Astrocyte (in vitro differentiated cells and primary cell): ENCODE measurements at regions not wholly inside any gene's neighbourhood (a gene's known extent, or its start where the extent isn't known, plus 50 kb on each side); places are given as distances from the start of the nearest gene placed in this dataset.

Experiments used
- DNase-seq: peaks from one replicate; pipeline ENCODE4 v3.0.0-alpha.2; 2010; ENCODE audit warnings: low read depth
- FAIRE-seq: peaks from 2 replicates; lab custom pipeline; 2011; peaks lifted over from hg19 to GRCh38; lab: Jason Lieb, UNC
- H2AFZ ChIP-seq: 2 replicates; pipeline ENCODE4 v1.6.0; 2012; ENCODE audit warnings: low read depth, low read length, inconsistent platforms
- H3K27ac ChIP-seq: 2 replicates; pipeline ENCODE4 v1.5.1; 2011; ENCODE audit warnings: low read depth, low read length, inconsistent platforms
- H3K27me3 ChIP-seq: 2 replicates; pipeline ENCODE4 v1.6.0; 2011; ENCODE audit warnings: low read length, inconsistent platforms; ENCODE audit not compliant: insufficient read depth
- H3K36me3 ChIP-seq: 2 replicates; pipeline ENCODE4 v1.5.1; 2011; ENCODE audit warnings: low read length, inconsistent platforms; ENCODE audit not compliant: insufficient read depth
- H3K4me1 ChIP-seq: 2 replicates; pipeline ENCODE4 v1.5.1; 2011; ENCODE audit warnings: low read length, inconsistent platforms; ENCODE audit not compliant: insufficient read depth
- H3K4me2 ChIP-seq: 2 replicates; pipeline ENCODE4 v1.6.0; 2012; ENCODE audit warnings: low read length, inconsistent platforms
- H3K4me3 ChIP-seq: 2 replicates; pipeline ENCODE4 v1.5.1; 2011; ENCODE audit warnings: low read depth, mild to moderate bottlenecking, low read length, inconsistent platforms; ENCODE audit not compliant: insufficient read depth
- H3K79me2 ChIP-seq: 2 replicates; pipeline ENCODE4 v1.6.0; 2012; ENCODE audit warnings: mild to moderate bottlenecking, low read length, inconsistent platforms; ENCODE audit not compliant: insufficient read depth
- H3K9ac ChIP-seq: 2 replicates; pipeline ENCODE4 v1.6.0; 2012; ENCODE audit warnings: mild to moderate bottlenecking, low read length, inconsistent platforms
- H3K9me3 ChIP-seq: 2 replicates; pipeline ENCODE4 v1.5.1; 2012; ENCODE audit warnings: low read depth, mild to moderate bottlenecking, low read length, inconsistent platforms; ENCODE audit not compliant: insufficient read depth
- H4K20me1 ChIP-seq: 2 replicates; pipeline ENCODE4 v1.6.0; 2012; ENCODE audit warnings: low read length, inconsistent platforms; ENCODE audit not compliant: insufficient read depth
- H3K27ac Mint-ChIP-seq: one replicate; pipeline ENCODE4 v1.8.0; 2021; ENCODE audit warnings: mild to moderate bottlenecking, mixed read lengths; ENCODE audit not compliant: unreplicated experiment
- H3K27me3 Mint-ChIP-seq: one replicate; pipeline ENCODE4 v1.8.0; 2021; ENCODE audit warnings: low read depth, mixed read lengths; ENCODE audit not compliant: unreplicated experiment
- H3K36me3 Mint-ChIP-seq: one replicate; pipeline ENCODE4 v1.8.0; 2021; ENCODE audit warnings: low read depth, mixed read lengths; ENCODE audit not compliant: unreplicated experiment
- H3K4me1 Mint-ChIP-seq: one replicate; pipeline ENCODE4 v1.8.0; 2021; ENCODE audit warnings: low read depth, mixed read lengths; ENCODE audit not compliant: unreplicated experiment
- H3K4me3 Mint-ChIP-seq: one replicate; pipeline ENCODE4 v1.8.0; 2021; ENCODE audit warnings: mild to moderate bottlenecking, moderate library complexity, mixed read lengths; ENCODE audit not compliant: unreplicated experiment
- H3K9me3 Mint-ChIP-seq: one replicate; pipeline ENCODE4 v1.8.0; 2021; ENCODE audit warnings: mild to moderate bottlenecking, mixed read lengths; ENCODE audit not compliant: unreplicated experiment
- CTCF ChIP-seq: IDR thresholded peaks from 2 replicates; pipeline ENCODE4 v1.5.1; 2011; ENCODE audit warnings: low read depth, mild to moderate bottlenecking, inconsistent platforms, low read length, moderate library complexity; ENCODE audit not compliant: insufficient read depth
- EZH2 ChIP-seq: IDR thresholded peaks from 2 replicates; pipeline ENCODE4 v1.6.1; 2012; ENCODE audit warnings: mild to moderate bottlenecking, low read length, inconsistent platforms; ENCODE audit not compliant: insufficient read depth

GRCh38 chr10:53537508-53537907 lies 764.9 kb upstream of the MBL2 start:
- Mint-ChIP-seq H3K36me3 (no peaks in the 10 kb centered on the region), H3K9me3 (peaks cover 2% of the 10 kb centered on the region), H3K27ac (no peak overlapping the region), H3K4me3 (no peak overlapping the region), H3K4me1 (peaks cover 4% of the 10 kb centered on the region), H3K27me3 (no peaks in the 10 kb centered on the region)
- Histone ChIP-seq H3K79me2 (no peaks in the 10 kb centered on the region), H3K4me3 (no peak overlapping the region), H3K27ac (no peak overlapping the region), H4K20me1 (no peaks in the 10 kb centered on the region), H3K9me3 (no peaks in the 10 kb centered on the region), H3K36me3 (no peaks in the 10 kb centered on the region), H2AFZ (no peak overlapping the region), H3K4me1 (no peaks in the 10 kb centered on the region), H3K9ac (no peak overlapping the region), H3K4me2 (no peak overlapping the region), H3K27me3 (no peaks in the 10 kb centered on the region)
- TF ChIP-seq EZH2 (no peak), CTCF (no peak)
- FAIRE-seq, result no peak
- no peak for DNase-seq

- Histone ChIP-seq H3K4me1 (no peaks in the 10 kb centered on the region), H3K9me3 (no peaks in the 10 kb centered on the region), H4K20me1 (no peaks in the 10 kb centered on the region), H3K27me3 (no peaks in the 10 kb centered on the region), H2AFZ (no peak overlapping the region), H3K4me2 (no peak overlapping the region), H3K79me2 (no peaks in the 10 kb centered on the region), H3K36me3 (no peaks in the 10 kb centered on the region), H3K27ac (no peak overlapping the region), H3K4me3 (no peak overlapping the region), H3K9ac (no peak overlapping the region)
- Mint-ChIP-seq H3K36me3 (no peaks in the 10 kb centered on the region), H3K27ac (no peak overlapping the region), H3K27me3 (no peaks in the 10 kb centered on the region), H3K9me3 (peaks cover 2% of the 10 kb centered on the region), H3K4me1 (no peaks in the 10 kb centered on the region), H3K4me3 (no peak overlapping the region)
- TF ChIP-seq CTCF (no peak), EZH2 (no peak)
- FAIRE-seq (no peak), DNase-seq (no peak)
These were observed 763.7 kb upstream of the MBL2 start for GRCh38 chr10:53536322-53536721.

GRCh38 chr10:53534428-53534827 lies 761.8 kb upstream of the MBL2 start:
- no peaks in the 10 kb centered on the region for H3K36me3 ChIP-seq
- H3K79me2 ChIP-seq, result no peaks in the 10 kb centered on the region
- no peak overlapping the region for H3K27ac ChIP-seq
- no peaks in the 10 kb centered on the region for H3K9me3 ChIP-seq
- Mint-ChIP-seq H3K4me3 (no peak overlapping the region), H3K27me3 (no peaks in the 10 kb centered on the region), H3K4me1 (no peaks in the 10 kb centered on the region), H3K27ac (no peak overlapping the region), H3K9me3 (peaks cover 2% of the 10 kb centered on the region), H3K36me3 (no peaks in the 10 kb centered on the region)
- no peaks in the 10 kb centered on the region for H3K4me1 ChIP-seq
- H2AFZ ChIP-seq, result no peak overlapping the region
- no peak for DNase-seq
- H4K20me1 ChIP-seq, result no peaks in the 10 kb centered on the region
- no peak overlapping the region for H3K4me2 ChIP-seq
- H3K9ac ChIP-seq, result no peak overlapping the region
- FAIRE-seq, result no peak
- H3K27me3 ChIP-seq, result no peaks in the 10 kb centered on the region
- TF ChIP-seq EZH2, result no peak
- no peak for TF ChIP-seq CTCF
- H3K4me3 ChIP-seq, result no peak overlapping the region
